HG03460 (cell line): ENCODE measurements at regions not wholly inside any gene's neighbourhood (a gene's known extent, or its start where the extent isn't known, plus 50 kb on each side); places are given as distances from the start of the nearest gene placed in this dataset.

ENCODE experiments used
- ATAC-seq: cut with Tn5 transposase; IDR thresholded peaks from one replicate; pipeline ENCODE4 v1.9.1; 2021; ENCODE audit not compliant: unreplicated experiment

- ATAC-seq: no peak
These were observed 295.6 kb downstream of the ZEB1 start for GRCh38 chr10:31614611-31615010.

DNA sequence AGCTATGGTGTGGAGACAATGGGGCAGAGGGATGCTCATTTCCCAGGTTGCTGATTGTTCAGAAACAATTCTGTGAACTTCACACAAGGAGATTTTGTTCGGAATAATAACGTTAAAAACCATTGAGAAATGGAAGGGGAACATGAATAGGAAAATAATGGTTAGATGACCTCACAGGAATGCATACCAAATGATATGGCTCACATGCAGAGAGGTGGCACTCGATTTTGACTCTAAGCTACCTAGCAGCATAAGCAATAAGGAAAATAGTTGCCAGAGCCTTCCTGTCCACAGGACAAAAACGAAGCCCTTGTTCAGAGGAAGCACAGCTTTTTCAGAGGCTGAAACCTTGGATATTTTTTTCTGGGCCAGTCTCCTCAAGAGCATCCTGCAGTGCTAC lies 293.1 kb downstream of the ZEB1 start:
- no peak for ATAC-seq

DNA sequence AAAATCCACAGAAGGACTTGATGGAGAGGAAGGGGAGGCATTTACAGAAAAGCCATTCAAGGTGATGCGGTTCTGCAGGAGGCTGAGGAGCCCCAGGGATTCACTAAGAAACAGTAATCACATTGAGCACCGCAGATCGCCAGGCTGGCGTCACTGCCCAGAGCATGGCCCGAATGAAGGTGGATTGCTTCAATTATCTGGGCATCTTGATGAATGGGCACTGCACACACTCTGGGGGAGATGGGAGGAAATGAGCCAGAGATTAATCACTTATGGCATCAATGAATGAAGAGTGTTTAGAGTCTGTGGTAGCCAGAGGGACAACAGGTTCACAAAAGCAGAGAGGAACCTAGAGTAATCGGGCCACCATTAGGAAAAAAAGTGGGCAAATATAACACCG lies 292.1 kb downstream of the ZEB1 start:
- ATAC-seq: no peak

DNA sequence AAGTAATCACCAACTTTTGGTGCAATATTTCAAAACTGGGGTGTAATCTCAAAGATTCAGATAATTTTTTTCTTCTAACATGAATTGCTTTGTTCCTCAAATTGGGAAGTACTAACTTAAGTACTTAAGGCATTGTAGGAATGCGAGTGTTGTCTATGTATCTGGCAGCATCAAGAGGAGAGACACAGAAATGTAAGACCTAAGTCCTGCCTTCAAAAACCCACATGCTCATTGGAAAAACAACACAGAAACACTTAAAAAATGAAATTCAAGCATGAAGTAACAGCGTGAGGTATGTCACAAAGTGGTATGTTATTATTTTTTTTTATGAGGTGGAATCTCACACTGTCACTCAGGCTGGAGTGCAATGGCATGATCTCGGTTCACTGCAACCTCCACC lies 288.5 kb downstream of the ZEB1 start:
- no peak for ATAC-seq

GRCh38 chr10:31606841-31607240 lies 287.8 kb downstream of the ZEB1 start:
- no peak for ATAC-seq

DNA sequence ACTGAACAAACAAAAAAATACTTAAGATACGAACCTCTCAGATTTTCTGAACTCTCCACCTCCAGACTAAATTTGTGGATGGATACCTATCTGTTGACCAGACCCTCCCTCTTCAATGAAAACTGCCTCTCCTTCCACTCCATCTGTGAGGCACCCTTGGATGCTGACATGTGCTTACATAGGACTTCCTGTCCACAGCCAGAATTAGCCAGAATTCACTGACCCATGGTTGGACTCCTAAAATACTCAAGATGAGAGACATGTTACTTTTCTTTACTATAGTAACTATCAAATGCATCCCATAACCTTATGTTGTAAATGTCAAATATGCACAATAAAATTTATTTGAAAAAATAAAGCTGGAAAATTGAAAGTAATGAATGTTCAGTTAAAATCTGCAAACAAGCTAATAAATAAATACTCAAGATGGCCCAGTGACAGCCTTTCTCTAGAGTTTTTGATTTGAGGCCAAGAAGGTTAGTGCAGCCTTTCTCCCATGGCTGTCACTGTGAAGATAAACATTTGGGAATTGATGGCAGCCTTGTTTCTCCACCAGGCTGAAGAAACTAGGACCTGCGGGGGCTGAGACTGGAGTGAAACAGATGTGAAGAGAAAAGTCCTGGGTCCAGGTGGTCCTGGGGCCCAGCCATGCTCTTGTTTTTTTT lies 287.0 kb downstream of the ZEB1 start:
- ATAC-seq: no peak

- ATAC-seq: no peak
These were observed 286.4 kb downstream of the ZEB1 start for GRCh38 chr10:31605426-31605825.

DNA sequence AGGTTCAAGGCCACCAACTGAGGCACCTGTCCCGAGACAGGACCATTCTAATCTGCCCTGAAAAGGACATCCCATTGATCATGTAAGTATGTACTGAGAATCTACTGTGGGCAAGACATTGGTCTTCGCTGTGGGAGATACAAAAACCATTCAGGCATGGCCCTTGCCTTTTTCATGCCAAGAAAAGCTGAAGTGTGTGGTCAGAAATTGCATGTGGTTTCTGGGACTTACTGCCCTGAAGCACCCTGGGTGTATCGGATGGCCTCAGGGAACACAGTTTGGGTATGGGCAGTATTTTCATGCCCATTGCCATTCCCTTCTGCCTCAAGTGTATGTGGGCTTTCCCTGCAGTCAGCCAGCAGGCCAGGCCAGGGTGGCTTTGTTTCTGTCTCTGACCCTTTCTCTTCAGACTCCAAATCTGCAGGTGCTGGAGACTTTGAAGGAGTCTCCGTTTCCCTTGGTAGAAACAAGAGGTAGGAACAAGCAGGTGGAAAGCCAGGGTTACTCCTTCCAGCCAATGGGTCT lies 285.7 kb downstream of the ZEB1 start:
- no peak for ATAC-seq

DNA sequence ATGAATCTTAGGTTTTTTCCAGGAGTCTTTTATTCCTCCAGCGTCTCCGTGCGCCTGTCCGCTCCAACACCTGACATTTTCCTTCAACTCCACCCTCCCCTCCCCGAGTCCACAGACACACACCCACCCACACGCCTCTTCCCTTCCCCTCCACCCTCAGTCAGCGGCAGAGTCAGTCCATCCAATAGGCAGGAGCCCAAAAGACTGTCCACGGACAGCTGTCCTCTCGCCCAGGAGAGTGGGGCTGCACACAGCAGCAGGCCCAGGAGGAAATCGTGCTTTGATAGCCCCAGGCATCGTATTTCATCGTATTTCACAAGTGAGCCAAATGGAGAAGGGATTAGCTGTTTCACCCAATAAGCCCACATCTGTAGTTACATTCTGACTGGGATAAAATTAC lies 285.1 kb downstream of the ZEB1 start:
- ATAC-seq: no peak

GRCh38 chr10:31603235-31604087 lies 284.4 kb downstream of the ZEB1 start:
- peak; percentile 99 for ATAC-seq

- ATAC-seq: no peak
These were observed 283.7 kb downstream of the ZEB1 start for GRCh38 chr10:31602541-31603234.

- ATAC-seq: no peak
These were observed 282.1 kb downstream of the ZEB1 start for GRCh38 chr10:31601136-31601535.

DNA sequence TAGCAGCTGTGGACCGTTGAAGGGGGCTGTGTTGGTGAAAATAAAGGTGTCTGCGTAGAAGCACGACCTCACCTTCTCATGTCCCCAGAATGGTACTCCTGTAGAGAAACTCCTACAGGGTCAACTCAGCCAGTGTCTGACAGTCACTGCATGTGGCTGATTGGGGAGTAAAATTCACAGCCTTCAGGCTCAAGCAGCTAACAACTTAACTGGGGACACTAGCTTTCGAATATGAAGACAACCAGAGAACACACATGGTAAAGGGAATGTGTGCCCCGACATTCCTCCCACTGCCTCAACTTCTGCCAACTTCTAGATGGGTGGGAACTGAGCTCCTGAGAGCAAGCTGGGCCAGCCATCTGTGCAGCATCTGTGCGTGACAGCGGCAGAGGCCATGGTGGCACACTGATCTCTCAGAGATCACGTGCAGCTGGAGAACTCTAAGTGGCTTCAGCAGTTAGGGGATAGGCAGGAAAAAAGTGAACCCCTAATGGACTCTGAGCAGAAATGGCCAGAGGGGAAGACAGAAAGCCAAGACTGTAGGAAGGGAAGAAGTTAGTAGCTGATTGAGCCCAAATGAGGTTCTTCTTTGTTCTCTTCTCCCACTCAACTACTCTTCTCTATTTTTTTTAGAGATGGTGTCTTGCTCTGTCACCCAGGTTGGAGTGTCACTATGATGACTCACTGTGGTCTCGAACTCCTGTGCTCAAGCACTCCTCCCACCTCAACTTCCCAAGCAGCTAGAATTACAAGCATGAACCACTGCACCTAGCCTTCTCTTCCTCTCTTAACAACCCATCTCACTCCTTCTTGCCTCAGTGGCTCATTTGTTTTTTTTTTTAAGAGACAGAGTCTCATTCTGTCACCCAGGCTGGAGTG lies 280.8 kb downstream of the ZEB1 start:
- no peak for ATAC-seq

- ATAC-seq: no peak
These were observed 277.7 kb downstream of the ZEB1 start for GRCh38 chr10:31596765-31597164.

DNA sequence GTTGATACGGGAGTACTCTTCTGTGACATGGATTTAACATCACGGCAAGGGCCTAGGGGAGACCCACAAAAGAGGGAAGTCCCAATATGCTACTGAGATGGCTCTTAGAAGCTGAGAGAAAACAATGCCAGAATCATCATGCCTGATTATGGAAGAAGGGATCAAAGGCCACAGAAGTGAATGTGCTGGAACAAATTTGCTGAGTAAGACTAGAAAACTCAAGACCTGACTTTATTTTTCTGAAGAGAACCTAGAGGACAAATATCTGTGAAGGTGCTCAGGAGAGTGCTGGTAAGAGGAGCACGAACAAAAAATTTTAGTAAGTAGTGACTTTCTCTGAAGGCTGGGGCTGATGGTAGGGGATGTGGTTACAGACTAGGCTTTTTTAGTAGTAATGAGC lies 277.0 kb downstream of the ZEB1 start:
- no peak for ATAC-seq

DNA sequence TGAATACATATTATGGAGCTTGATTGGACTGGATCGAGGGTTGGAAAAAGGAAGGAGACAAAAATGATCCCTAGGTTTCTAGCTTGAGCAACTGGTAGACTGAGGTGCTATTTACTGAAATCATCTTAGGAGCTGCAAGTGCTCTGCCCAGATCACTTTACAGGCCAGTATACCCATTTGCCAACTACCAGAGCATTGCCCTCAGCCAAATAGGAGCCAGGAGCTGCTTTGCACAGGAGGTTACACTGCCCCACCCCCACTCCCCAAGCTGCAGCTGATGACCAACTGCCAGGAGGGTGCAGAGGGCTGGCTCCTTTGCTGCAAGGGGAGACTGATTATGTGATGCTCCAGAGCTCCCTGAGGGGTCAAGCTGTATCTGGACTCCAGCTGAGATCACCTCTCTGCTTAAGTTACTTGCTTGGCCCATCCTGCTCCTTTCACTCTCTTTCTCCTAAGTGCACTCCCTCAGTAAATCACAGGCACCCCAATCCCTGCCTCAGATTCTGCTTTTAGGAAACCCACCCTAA lies 275.4 kb downstream of the ZEB1 start:
- ATAC-seq: no peak

DNA sequence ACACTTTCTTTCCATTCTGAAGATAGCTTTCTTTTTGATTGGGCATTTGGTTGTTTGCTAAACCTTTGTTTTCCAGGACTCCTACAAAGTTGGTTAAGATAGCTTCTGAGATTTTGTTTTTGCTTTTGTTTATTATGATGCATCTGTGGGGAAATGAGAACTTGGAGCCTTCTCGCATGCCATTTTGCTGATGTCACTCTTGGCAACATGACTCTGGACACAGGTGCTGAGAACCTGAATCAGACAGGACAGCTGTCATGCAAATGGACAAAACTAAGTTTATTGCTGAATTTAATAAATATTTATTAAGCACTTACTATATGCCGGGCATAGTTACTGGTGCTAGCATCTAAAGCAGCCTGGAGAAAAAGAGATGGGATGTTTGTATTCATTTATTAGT lies 274.1 kb downstream of the ZEB1 start:
- no peak for ATAC-seq

DNA sequence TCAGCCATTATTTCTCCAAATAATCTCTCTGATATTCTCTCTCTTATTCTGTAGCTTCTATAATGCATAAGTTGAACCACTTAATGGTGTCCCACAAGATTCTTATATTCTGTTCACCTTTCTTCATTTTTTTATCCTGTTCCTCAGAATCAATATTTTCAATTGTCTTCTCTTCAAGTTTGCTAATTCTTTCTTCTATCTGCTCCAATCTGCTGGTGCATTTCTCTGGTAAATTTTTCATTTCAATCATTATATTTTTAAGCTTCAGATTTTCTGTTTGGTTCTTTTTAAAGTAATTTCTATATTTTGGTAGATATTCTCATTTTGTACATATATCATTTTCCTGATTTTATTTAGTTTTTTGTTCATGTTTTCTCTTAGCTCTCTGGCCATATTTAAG lies 272.6 kb downstream of the ZEB1 start:
- ATAC-seq: no peak

DNA sequence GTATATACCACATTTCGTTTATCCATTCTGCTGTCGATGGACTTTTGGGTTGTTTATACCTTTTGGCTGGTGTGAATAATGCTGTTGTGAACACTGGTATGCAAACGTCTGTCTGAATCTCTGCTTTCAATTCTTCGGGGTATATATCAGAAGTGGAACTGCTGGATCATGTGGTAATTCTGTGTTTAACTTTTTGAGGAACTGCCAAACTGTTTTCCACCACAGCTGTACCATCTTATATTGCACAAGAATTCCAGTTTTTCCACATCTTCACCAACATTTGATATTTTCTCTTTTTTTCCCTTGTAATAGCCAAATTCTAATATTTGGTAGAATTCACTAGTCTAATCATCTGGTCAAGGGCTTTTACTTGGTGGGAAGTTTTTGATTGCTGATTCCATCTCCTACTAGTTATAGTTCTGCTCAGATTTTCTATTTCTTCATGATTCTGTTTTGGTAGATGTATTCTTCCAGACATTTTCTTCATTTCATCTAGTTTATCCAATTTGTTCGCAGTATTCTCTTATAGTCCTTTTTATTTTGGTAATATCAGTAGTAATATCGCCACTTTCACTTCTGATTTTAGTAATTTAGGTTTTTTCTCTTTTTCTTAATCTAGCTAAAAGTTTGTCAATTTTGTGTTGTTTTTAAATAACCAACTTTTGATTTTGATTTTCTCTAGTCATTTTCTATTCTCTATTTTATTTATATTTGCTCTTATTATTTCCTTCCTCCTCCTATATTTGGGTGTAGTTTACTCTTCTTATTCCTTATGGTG lies 271.2 kb downstream of the ZEB1 start:
- ATAC-seq: no peak

GRCh38 chr10:31587691-31588090 lies 268.7 kb downstream of the ZEB1 start:
- no peak for ATAC-seq
